Activated CD8-positive, alpha-beta memory T cell treated with anti-CD3 and anti-CD28 coated beads, Interleukin-2, amount 50 U/mL, for 24 hours (primary cell): ENCODE measurements at regions not wholly inside any gene's neighbourhood (a gene's known extent, or its start where the extent isn't known, plus 50 kb on each side); places are given as distances from the start of the nearest gene placed in this dataset.

ENCODE experiments used
- DNase-seq: peaks from one replicate; pipeline ENCODE4 v3.0.0-alpha.2; 2020; ENCODE audit errors: extremely low read depth

GRCh38 chr17:6940186-6940649 is 55.6 kb upstream of the ALOX12 start:
- no peak for DNase-seq

GRCh38 chr17:6941989-6942388 is 53.9 kb upstream of the ALOX12 start:
- DNase-seq: no peak

GRCh38 chr17:6943406-6943805 is 52.4 kb upstream of the ALOX12 start:
- DNase-seq: no peak
